ENCODE measurements at regions not wholly inside any gene's neighbourhood (a gene's known extent, or its start where the extent isn't known, plus 50 kb on each side); places are given as distances from the start of the nearest gene placed in this dataset.

DNA sequence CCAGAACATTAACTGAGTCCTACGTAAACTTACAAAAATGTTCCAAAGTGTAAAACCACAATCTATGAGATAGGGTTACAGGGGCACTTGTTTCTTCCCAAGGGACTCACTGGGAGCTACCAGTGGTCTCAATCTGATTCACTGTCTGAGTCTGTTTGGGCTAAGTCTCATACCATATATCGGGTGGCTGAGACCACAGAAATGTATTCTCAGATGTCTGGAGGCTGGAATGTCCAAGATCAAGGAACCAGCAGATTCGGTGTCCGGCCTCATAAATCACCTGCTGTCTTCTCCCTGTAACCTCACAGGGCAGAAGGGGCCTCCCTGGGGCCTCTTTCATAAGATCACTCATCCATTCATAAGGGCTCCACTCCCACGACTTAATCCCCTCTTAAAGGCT lies 616.3 kb upstream of the TMEM132C start:
- Mint-ChIP-seq H3K4me1 (no peaks in the 10 kb centered on the region), H3K4me3 (no peak overlapping the region), H3K27ac (no peak overlapping the region), H3K9me3 (peaks cover 57% of the 10 kb centered on the region), H3K36me3 (peaks cover 4% of the 10 kb centered on the region), H3K27me3 (ENCODE audit: low read depth) (peaks cover 6% of the 10 kb centered on the region)
- no peak for DNase-seq (ENCODE audit: low spot score)
- TF ChIP-seq ZNF138 (CRISPR knock-in tag; conservative IDR thresholded peaks at IDR 0.05) (no peak), SMAD3 (CRISPR knock-in tag; IDR thresholded peaks at IDR 0.05; ENCODE audit: borderline replicate concordance) (no peak), CREM (CRISPR knock-in tag; IDR thresholded peaks at IDR 0.05) (no peak), TCF7 (CRISPR knock-in tag; IDR thresholded peaks at IDR 0.05; ENCODE audit: low read depth) (no peak), ZBTB21 (CRISPR knock-in tag; IDR thresholded peaks at IDR 0.05; ENCODE audit: borderline replicate concordance) (no peak), MXD4 (CRISPR knock-in tag; IDR thresholded peaks at IDR 0.05; ENCODE audit: borderline replicate concordance) (no peak), NFYB (CRISPR knock-in tag; conservative IDR thresholded peaks at IDR 0.05; ENCODE audit: low read depth) (no peak), MYBL2 (CRISPR knock-in tag; IDR thresholded peaks at IDR 0.05) (no peak), NR3C1 (CRISPR knock-in tag; conservative IDR thresholded peaks at IDR 0.05; ENCODE audit: low read depth) (no peak)
- TF ChIP-seq, protein P1, sequence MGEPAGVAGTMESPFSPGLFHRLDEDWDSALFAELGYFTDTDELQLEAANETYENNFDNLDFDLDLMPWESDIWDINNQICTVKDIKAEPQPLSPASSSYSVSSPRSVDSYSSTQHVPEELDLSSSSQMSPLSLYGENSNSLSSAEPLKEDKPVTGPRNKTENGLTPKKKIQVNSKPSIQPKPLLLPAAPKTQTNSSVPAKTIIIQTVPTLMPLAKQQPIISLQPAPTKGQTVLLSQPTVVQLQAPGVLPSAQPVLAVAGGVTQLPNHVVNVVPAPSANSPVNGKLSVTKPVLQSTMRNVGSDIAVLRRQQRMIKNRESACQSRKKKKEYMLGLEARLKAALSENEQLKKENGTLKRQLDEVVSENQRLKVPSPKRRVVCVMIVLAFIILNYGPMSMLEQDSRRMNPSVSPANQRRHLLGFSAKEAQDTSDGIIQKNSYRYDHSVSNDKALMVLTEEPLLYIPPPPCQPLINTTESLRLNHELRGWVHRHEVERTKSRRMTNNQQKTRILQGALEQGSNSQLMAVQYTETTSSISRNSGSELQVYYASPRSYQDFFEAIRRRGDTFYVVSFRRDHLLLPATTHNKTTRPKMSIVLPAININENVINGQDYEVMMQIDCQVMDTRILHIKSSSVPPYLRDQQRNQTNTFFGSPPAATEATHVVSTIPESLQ (CRISPR knock-in tag; IDR thresholded peaks at IDR 0.05): no peak
- TF ChIP-seq, protein P2, sequence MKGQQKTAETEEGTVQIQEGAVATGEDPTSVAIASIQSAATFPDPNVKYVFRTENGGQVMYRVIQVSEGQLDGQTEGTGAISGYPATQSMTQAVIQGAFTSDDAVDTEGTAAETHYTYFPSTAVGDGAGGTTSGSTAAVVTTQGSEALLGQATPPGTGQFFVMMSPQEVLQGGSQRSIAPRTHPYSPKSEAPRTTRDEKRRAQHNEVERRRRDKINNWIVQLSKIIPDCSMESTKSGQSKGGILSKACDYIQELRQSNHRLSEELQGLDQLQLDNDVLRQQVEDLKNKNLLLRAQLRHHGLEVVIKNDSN (CRISPR knock-in tag; IDR thresholded peaks at IDR 0.05): no peak
- TF ChIP-seq, protein P3, sequence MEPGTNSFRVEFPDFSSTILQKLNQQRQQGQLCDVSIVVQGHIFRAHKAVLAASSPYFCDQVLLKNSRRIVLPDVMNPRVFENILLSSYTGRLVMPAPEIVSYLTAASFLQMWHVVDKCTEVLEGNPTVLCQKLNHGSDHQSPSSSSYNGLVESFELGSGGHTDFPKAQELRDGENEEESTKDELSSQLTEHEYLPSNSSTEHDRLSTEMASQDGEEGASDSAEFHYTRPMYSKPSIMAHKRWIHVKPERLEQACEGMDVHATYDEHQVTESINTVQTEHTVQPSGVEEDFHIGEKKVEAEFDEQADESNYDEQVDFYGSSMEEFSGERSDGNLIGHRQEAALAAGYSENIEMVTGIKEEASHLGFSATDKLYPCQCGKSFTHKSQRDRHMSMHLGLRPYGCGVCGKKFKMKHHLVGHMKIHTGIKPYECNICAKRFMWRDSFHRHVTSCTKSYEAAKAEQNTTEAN (CRISPR knock-in tag; IDR thresholded peaks at IDR 0.05): no peak
- TF ChIP-seq, protein P4, sequence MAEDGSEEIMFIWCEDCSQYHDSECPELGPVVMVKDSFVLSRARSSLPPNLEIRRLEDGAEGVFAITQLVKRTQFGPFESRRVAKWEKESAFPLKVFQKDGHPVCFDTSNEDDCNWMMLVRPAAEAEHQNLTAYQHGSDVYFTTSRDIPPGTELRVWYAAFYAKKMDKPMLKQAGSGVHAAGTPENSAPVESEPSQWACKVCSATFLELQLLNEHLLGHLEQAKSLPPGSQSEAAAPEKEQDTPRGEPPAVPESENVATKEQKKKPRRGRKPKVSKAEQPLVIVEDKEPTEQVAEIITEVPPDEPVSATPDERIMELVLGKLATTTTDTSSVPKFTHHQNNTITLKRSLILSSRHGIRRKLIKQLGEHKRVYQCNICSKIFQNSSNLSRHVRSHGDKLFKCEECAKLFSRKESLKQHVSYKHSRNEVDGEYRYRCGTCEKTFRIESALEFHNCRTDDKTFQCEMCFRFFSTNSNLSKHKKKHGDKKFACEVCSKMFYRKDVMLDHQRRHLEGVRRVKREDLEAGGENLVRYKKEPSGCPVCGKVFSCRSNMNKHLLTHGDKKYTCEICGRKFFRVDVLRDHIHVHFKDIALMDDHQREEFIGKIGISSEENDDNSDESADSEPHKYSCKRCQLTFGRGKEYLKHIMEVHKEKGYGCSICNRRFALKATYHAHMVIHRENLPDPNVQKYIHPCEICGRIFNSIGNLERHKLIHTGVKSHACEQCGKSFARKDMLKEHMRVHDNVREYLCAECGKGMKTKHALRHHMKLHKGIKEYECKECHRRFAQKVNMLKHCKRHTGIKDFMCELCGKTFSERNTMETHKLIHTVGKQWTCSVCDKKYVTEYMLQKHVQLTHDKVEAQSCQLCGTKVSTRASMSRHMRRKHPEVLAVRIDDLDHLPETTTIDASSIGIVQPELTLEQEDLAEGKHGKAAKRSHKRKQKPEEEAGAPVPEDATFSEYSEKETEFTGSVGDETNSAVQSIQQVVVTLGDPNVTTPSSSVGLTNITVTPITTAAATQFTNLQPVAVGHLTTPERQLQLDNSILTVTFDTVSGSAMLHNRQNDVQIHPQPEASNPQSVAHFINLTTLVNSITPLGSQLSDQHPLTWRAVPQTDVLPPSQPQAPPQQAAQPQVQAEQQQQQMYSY (CRISPR knock-in tag; IDR thresholded peaks at IDR 0.05): no peak
- TF ChIP-seq, protein P5, sequence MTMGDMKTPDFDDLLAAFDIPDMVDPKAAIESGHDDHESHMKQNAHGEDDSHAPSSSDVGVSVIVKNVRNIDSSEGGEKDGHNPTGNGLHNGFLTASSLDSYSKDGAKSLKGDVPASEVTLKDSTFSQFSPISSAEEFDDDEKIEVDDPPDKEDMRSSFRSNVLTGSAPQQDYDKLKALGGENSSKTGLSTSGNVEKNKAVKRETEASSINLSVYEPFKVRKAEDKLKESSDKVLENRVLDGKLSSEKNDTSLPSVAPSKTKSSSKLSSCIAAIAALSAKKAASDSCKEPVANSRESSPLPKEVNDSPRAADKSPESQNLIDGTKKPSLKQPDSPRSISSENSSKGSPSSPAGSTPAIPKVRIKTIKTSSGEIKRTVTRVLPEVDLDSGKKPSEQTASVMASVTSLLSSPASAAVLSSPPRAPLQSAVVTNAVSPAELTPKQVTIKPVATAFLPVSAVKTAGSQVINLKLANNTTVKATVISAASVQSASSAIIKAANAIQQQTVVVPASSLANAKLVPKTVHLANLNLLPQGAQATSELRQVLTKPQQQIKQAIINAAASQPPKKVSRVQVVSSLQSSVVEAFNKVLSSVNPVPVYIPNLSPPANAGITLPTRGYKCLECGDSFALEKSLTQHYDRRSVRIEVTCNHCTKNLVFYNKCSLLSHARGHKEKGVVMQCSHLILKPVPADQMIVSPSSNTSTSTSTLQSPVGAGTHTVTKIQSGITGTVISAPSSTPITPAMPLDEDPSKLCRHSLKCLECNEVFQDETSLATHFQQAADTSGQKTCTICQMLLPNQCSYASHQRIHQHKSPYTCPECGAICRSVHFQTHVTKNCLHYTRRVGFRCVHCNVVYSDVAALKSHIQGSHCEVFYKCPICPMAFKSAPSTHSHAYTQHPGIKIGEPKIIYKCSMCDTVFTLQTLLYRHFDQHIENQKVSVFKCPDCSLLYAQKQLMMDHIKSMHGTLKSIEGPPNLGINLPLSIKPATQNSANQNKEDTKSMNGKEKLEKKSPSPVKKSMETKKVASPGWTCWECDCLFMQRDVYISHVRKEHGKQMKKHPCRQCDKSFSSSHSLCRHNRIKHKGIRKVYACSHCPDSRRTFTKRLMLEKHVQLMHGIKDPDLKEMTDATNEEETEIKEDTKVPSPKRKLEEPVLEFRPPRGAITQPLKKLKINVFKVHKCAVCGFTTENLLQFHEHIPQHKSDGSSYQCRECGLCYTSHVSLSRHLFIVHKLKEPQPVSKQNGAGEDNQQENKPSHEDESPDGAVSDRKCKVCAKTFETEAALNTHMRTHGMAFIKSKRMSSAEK (CRISPR knock-in tag; IDR thresholded peaks at IDR 0.05; ENCODE audit: borderline replicate concordance): no peak
- TF ChIP-seq, protein P6, sequence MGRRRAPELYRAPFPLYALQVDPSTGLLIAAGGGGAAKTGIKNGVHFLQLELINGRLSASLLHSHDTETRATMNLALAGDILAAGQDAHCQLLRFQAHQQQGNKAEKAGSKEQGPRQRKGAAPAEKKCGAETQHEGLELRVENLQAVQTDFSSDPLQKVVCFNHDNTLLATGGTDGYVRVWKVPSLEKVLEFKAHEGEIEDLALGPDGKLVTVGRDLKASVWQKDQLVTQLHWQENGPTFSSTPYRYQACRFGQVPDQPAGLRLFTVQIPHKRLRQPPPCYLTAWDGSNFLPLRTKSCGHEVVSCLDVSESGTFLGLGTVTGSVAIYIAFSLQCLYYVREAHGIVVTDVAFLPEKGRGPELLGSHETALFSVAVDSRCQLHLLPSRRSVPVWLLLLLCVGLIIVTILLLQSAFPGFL (CRISPR knock-in tag; IDR thresholded peaks at IDR 0.05; ENCODE audit: borderline replicate concordance): no peak
- TF ChIP-seq, protein P7, sequence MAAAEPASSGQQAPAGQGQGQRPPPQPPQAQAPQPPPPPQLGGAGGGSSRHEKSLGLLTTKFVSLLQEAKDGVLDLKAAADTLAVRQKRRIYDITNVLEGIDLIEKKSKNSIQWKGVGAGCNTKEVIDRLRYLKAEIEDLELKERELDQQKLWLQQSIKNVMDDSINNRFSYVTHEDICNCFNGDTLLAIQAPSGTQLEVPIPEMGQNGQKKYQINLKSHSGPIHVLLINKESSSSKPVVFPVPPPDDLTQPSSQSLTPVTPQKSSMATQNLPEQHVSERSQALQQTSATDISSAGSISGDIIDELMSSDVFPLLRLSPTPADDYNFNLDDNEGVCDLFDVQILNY (CRISPR knock-in tag; IDR thresholded peaks at IDR 0.05): no peak
- ChIA-PET POLR2A (no interaction called here), CTCF (no interaction called here)
- no peak for ATAC-seq
